ENCODE measurements at regions not wholly inside any gene's neighbourhood (a gene's known extent, or its start where the extent isn't known, plus 50 kb on each side); places are given as distances from the start of the nearest gene placed in this dataset.

DNA sequence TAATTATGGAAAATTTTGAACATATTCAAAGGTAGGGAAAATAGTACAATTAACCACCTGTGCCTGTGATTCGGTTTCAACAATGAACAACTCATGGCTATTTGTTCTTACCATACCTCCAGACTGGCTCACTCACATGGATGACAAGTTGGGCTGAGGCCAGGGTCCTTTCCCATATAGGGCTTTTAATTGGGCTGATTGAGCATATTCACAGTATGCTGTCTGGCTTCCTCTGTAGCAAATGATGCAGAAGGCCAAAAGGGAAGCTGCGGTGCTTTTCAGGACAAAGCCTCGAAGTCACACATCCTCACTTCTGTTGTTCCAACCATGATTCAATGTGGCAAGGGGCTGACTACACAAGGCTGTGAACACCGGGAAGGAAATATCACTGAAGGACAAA is 297.5 kb upstream of the SLC16A7 start:
- TF ChIP-seq SKI (IDR thresholded peaks at IDR 0.05; ENCODE audit: partially characterized antibody) (no peak), ZNF547 (CRISPR knock-in tag; IDR thresholded peaks at IDR 0.05) (no peak), EZH2 (conservative IDR thresholded peaks at IDR 0.05; ENCODE audit: low read depth, low read length) (no peak), ELF3 (CRISPR knock-in tag; IDR thresholded peaks at IDR 0.05) (no peak), CHD2 (IDR thresholded peaks at IDR 0.05; ENCODE audit: low read depth, low read length) (no peak), ZKSCAN8 (CRISPR knock-in tag; IDR thresholded peaks at IDR 0.05; ENCODE audit: borderline replicate concordance) (no peak), FOXP1 (IDR thresholded peaks at IDR 0.05) (no peak), FOXP1 (CRISPR knock-in tag; IDR thresholded peaks at IDR 0.05) (no peak), KDM5B (CRISPR knock-in tag; IDR thresholded peaks at IDR 0.05; ENCODE audit: borderline replicate concordance) (no peak), ZNF256 (CRISPR knock-in tag; conservative IDR thresholded peaks at IDR 0.05) (no peak)
- TF ChIP-seq, protein P1, sequence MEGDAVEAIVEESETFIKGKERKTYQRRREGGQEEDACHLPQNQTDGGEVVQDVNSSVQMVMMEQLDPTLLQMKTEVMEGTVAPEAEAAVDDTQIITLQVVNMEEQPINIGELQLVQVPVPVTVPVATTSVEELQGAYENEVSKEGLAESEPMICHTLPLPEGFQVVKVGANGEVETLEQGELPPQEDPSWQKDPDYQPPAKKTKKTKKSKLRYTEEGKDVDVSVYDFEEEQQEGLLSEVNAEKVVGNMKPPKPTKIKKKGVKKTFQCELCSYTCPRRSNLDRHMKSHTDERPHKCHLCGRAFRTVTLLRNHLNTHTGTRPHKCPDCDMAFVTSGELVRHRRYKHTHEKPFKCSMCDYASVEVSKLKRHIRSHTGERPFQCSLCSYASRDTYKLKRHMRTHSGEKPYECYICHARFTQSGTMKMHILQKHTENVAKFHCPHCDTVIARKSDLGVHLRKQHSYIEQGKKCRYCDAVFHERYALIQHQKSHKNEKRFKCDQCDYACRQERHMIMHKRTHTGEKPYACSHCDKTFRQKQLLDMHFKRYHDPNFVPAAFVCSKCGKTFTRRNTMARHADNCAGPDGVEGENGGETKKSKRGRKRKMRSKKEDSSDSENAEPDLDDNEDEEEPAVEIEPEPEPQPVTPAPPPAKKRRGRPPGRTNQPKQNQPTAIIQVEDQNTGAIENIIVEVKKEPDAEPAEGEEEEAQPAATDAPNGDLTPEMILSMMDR (CRISPR knock-in tag; IDR thresholded peaks at IDR 0.05), result no peak
- TF ChIP-seq, protein P2, sequence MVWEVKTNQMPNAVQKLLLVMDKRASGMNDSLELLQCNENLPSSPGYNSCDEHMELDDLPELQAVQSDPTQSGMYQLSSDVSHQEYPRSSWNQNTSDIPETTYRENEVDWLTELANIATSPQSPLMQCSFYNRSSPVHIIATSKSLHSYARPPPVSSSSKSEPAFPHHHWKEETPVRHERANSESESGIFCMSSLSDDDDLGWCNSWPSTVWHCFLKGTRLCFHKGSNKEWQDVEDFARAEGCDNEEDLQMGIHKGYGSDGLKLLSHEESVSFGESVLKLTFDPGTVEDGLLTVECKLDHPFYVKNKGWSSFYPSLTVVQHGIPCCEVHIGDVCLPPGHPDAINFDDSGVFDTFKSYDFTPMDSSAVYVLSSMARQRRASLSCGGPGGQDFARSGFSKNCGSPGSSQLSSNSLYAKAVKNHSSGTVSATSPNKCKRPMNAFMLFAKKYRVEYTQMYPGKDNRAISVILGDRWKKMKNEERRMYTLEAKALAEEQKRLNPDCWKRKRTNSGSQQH (CRISPR knock-in tag; IDR thresholded peaks at IDR 0.05; ENCODE audit: low read depth), result no peak

Data from HepG2 (cell line).